Panc1 (cell line): ENCODE measurements at regions not wholly inside any gene's neighbourhood (a gene's known extent, or its start where the extent isn't known, plus 50 kb on each side); places are given as distances from the start of the nearest gene placed in this dataset.

Source experiments
- ATAC-seq: fragments of 200-7000 bp; cut with Tn5 transposase; 2 replicates; pipeline ENCODE4 v1.9.1; 2020; ENCODE audit warnings: mild to moderate bottlenecking, moderate library complexity
- BruUV-seq: library from RNA; stranded (reverse); fragments of 400-500 nt; replicated peaks from 2 replicates; lab custom pipeline; 2021; lab: Mats Ljungman, UMichigan
- CTCF ChIA-PET: fragments of 300-600 bp; sonication (Branson Sonifier 250); formaldehyde crosslinking; loops from one replicate; lab custom pipeline; 2022; ENCODE audit warnings: antibody characterized with exemption; lab: Charles Lee
- POLR2A ChIA-PET: fragments of 300-600 bp; sonication (Branson Sonifier 250); formaldehyde crosslinking; loops from one replicate; lab custom pipeline; 2022; ENCODE audit warnings: antibody characterized with exemption; lab: Charles Lee
- DNase-seq: peaks from one replicate; pipeline ENCODE4 v3.0.0-alpha.2; 2010; ENCODE audit warnings: low read depth, low spot score
- H3K27ac ChIP-seq: 2 replicates; pipeline ENCODE4 v1.5.1; 2011; ENCODE audit warnings: mild to moderate bottlenecking, low read length, inconsistent platforms
- H3K27me3 ChIP-seq: fragments of 200-500 bp; sonication (Bioruptor generic); 2 replicates; pipeline ENCODE4 v1.6.0; 2014; ENCODE audit warnings: low read length, inconsistent platforms; ENCODE audit not compliant: control insufficient read depth, insufficient read depth
- H3K36me3 ChIP-seq: fragments of 200-500 bp; sonication (Bioruptor generic); 2 replicates; pipeline ENCODE4 v1.5.1; 2014; ENCODE audit warnings: inconsistent platforms, mild to moderate bottlenecking, low read length, moderate library complexity; ENCODE audit not compliant: control insufficient read depth, insufficient read depth
- H3K4me1 ChIP-seq: 2 replicates; pipeline ENCODE4 v1.5.1; 2011; ENCODE audit warnings: inconsistent platforms, mild to moderate bottlenecking, low read length, moderate library complexity; ENCODE audit not compliant: control insufficient read depth, insufficient read depth
- H3K4me3 ChIP-seq, 2 experiments: 2 replicates each; pipeline ENCODE4 v1.5.1; 2011 to 2012; ENCODE audit warnings: low read depth in 2 of 2, low read length in 2 of 2, mild to moderate bottlenecking in 2 of 2, inconsistent platforms in 1 of 2, moderate library complexity in 1 of 2
- H3K9me3 ChIP-seq: fragments of 200-500 bp; sonication (Bioruptor generic); 2 replicates; pipeline ENCODE4 v1.5.1; 2014; ENCODE audit warnings: low read depth, mild to moderate bottlenecking, inconsistent platforms, low read length, moderate library complexity; ENCODE audit not compliant: control insufficient read depth, insufficient read depth
- CTCF ChIP-seq: fragments of 450-650 bp; IDR thresholded peaks from 2 replicates; pipeline ENCODE4 v1.5.1; 2017; ENCODE audit warnings: mild to moderate bottlenecking
- POLR2AphosphoS5 ChIP-seq: IDR thresholded peaks from 2 replicates; pipeline ENCODE4 v1.6.1; 2012; ENCODE audit warnings: mild to moderate bottlenecking, low read depth, low read length, moderate library complexity
- REST ChIP-seq, 2 experiments: IDR thresholded peaks; 2 replicates each; pipeline ENCODE4 v1.6.1; 2011 to 2012; ENCODE audit warnings: low read depth in 2 of 2, control low read depth in 1 of 2, low read length in 1 of 2, mild to moderate bottlenecking in 1 of 2, moderate library complexity in 1 of 2; ENCODE audit not compliant: insufficient read depth in 1 of 2
- SIN3A ChIP-seq: IDR thresholded peaks from 2 replicates; pipeline ENCODE4 v1.6.1; 2012; ENCODE audit warnings: low read depth, mild to moderate bottlenecking, low read length, moderate library complexity, borderline replicate concordance; ENCODE audit not compliant: insufficient read depth
- TCF7L2 ChIP-seq: IDR thresholded peaks from 2 replicates; pipeline ENCODE4 v1.6.1; 2011; ENCODE audit warnings: mild to moderate bottlenecking, low read depth, low read length, inconsistent platforms
- in situ Hi-C: cut with HindIII; loops from 2 replicates; pipeline ENCODE4 v1.10.0; 2016; ENCODE audit warnings: low sequenced_read_pairs, low pct_unique_long_range_greater_than_20kb
- intact Hi-C: fragments of 100-400 bp; cut with micrococcal nuclease; formaldehyde crosslinking; loops from one replicate; pipeline ENCODE4 v1.10.0; 2022; ENCODE audit not compliant: unreplicated experiment

DNA sequence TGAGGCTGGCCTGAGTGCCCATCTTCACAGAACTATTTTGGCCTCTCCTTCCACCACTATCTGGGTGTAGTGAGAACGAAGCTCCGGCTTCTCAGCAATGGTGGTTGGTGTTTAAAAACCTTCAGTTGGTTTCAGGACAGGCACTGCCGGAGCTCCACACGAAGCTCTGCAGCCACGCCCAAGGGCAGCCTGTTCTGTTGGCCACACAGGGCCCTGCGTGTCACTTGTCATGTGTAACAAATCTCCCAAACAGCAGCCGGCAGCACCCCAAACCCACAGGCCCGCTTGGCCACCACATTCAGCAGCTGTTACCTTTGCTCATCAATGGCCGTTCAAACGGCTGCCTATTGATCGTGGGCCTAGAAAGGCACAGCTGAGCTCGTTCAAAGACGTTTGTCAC lies 97.5 kb downstream of the ERMARD start:
- H3K9me3 ChIP-seq: no peaks in the 10 kb centered on the region
- peaks cover 7% of the 10 kb centered on the region for H3K27me3 ChIP-seq
- no TSS peak for BruUV-seq
- H3K4me1 ChIP-seq: no peaks in the 10 kb centered on the region
- intact Hi-C loops (no loop called here), in situ Hi-C loops (no loop called here)
- no peak for TF ChIP-seq SIN3A
- TF ChIP-seq REST (IDR thresholded peaks at IDR 0.05; ENCODE audit: insufficient read depth in 1 of 2, low read depth in 2 of 2, low read length in 1 of 2): no peak
- no peak for TF ChIP-seq CTCF
- no peak overlapping the region for H3K27ac ChIP-seq
- H3K36me3 ChIP-seq: no peaks in the 10 kb centered on the region
- no peak overlapping the region for H3K4me3 ChIP-seq
- no peak for ATAC-seq
- no peak for DNase-seq
- ChIA-PET CTCF (no interaction called here), POLR2A (no interaction called here)

- no peaks in the 10 kb centered on the region for H3K36me3 ChIP-seq
- H3K4me1 ChIP-seq: no peaks in the 10 kb centered on the region
- H3K27ac ChIP-seq: no peak overlapping the region
- intact Hi-C loops (no loop called here), in situ Hi-C loops (no loop called here)
- no peak for DNase-seq
- ChIA-PET POLR2A (no interaction called here), CTCF (no interaction called here)
- no peaks in the 10 kb centered on the region for H3K9me3 ChIP-seq
- no peak for ATAC-seq
- no peak overlapping the region for H3K4me3 ChIP-seq
- no TSS peak for BruUV-seq
- peaks cover 14% of the 10 kb centered on the region for H3K27me3 ChIP-seq
- TF ChIP-seq CTCF: no peak
- no peak for TF ChIP-seq POLR2AphosphoS5
- TF ChIP-seq REST (IDR thresholded peaks at IDR 0.05; ENCODE audit: insufficient read depth in 1 of 2, low read depth in 2 of 2, low read length in 1 of 2): no peak
- no peak for TF ChIP-seq TCF7L2
- TF ChIP-seq SIN3A: no peak
Observed at GRCh38 chr6:169847901-169848311, 96.5 kb downstream of the ERMARD start.
